Panc1 (cell line): ENCODE measurements at regions not wholly inside any gene's neighbourhood (a gene's known extent, or its start where the extent isn't known, plus 50 kb on each side); places are given as distances from the start of the nearest gene placed in this dataset.

Experiments used
- ATAC-seq: fragments of 200-7000 bp; cut with Tn5 transposase; 2 replicates; pipeline ENCODE4 v1.9.1; 2020; ENCODE audit warnings: mild to moderate bottlenecking, moderate library complexity
- BruUV-seq: library from RNA; stranded (reverse); fragments of 400-500 nt; replicated peaks from 2 replicates; lab custom pipeline; 2021; lab: Mats Ljungman, UMichigan
- CTCF ChIA-PET: fragments of 300-600 bp; sonication (Branson Sonifier 250); formaldehyde crosslinking; loops from one replicate; lab custom pipeline; 2022; ENCODE audit warnings: antibody characterized with exemption; lab: Charles Lee
- POLR2A ChIA-PET: fragments of 300-600 bp; sonication (Branson Sonifier 250); formaldehyde crosslinking; loops from one replicate; lab custom pipeline; 2022; ENCODE audit warnings: antibody characterized with exemption; lab: Charles Lee
- DNase-seq: peaks from one replicate; pipeline ENCODE4 v3.0.0-alpha.2; 2010; ENCODE audit warnings: low read depth, low spot score
- H3K27ac ChIP-seq: 2 replicates; pipeline ENCODE4 v1.5.1; 2011; ENCODE audit warnings: mild to moderate bottlenecking, low read length, inconsistent platforms
- H3K27me3 ChIP-seq: fragments of 200-500 bp; sonication (Bioruptor generic); 2 replicates; pipeline ENCODE4 v1.6.0; 2014; ENCODE audit warnings: low read length, inconsistent platforms; ENCODE audit not compliant: control insufficient read depth, insufficient read depth
- H3K36me3 ChIP-seq: fragments of 200-500 bp; sonication (Bioruptor generic); 2 replicates; pipeline ENCODE4 v1.5.1; 2014; ENCODE audit warnings: inconsistent platforms, mild to moderate bottlenecking, low read length, moderate library complexity; ENCODE audit not compliant: control insufficient read depth, insufficient read depth
- H3K4me1 ChIP-seq: 2 replicates; pipeline ENCODE4 v1.5.1; 2011; ENCODE audit warnings: inconsistent platforms, mild to moderate bottlenecking, low read length, moderate library complexity; ENCODE audit not compliant: control insufficient read depth, insufficient read depth
- H3K4me3 ChIP-seq, 2 experiments: 2 replicates each; pipeline ENCODE4 v1.5.1; 2011 to 2012; ENCODE audit warnings: low read depth in 2 of 2, low read length in 2 of 2, mild to moderate bottlenecking in 2 of 2, inconsistent platforms in 1 of 2, moderate library complexity in 1 of 2
- H3K9me3 ChIP-seq: fragments of 200-500 bp; sonication (Bioruptor generic); 2 replicates; pipeline ENCODE4 v1.5.1; 2014; ENCODE audit warnings: low read depth, mild to moderate bottlenecking, inconsistent platforms, low read length, moderate library complexity; ENCODE audit not compliant: control insufficient read depth, insufficient read depth
- CTCF ChIP-seq: fragments of 450-650 bp; IDR thresholded peaks from 2 replicates; pipeline ENCODE4 v1.5.1; 2017; ENCODE audit warnings: mild to moderate bottlenecking
- POLR2AphosphoS5 ChIP-seq: IDR thresholded peaks from 2 replicates; pipeline ENCODE4 v1.6.1; 2012; ENCODE audit warnings: mild to moderate bottlenecking, low read depth, low read length, moderate library complexity
- REST ChIP-seq, 2 experiments: IDR thresholded peaks; 2 replicates each; pipeline ENCODE4 v1.6.1; 2011 to 2012; ENCODE audit warnings: low read depth in 2 of 2, control low read depth in 1 of 2, low read length in 1 of 2, mild to moderate bottlenecking in 1 of 2, moderate library complexity in 1 of 2; ENCODE audit not compliant: insufficient read depth in 1 of 2
- SIN3A ChIP-seq: IDR thresholded peaks from 2 replicates; pipeline ENCODE4 v1.6.1; 2012; ENCODE audit warnings: low read depth, mild to moderate bottlenecking, low read length, moderate library complexity, borderline replicate concordance; ENCODE audit not compliant: insufficient read depth
- TCF7L2 ChIP-seq: IDR thresholded peaks from 2 replicates; pipeline ENCODE4 v1.6.1; 2011; ENCODE audit warnings: mild to moderate bottlenecking, low read depth, low read length, inconsistent platforms
- in situ Hi-C: cut with HindIII; loops from 2 replicates; pipeline ENCODE4 v1.10.0; 2016; ENCODE audit warnings: low sequenced_read_pairs, low pct_unique_long_range_greater_than_20kb
- intact Hi-C: fragments of 100-400 bp; cut with micrococcal nuclease; formaldehyde crosslinking; loops from one replicate; pipeline ENCODE4 v1.10.0; 2022; ENCODE audit not compliant: unreplicated experiment

- BruUV-seq: no TSS peak
- no peak overlapping the region for H3K27ac ChIP-seq
- ATAC-seq (no peak), DNase-seq (no peak)
- CTCF ChIA-PET: no interaction called here
- no peaks in the 10 kb centered on the region for H3K36me3 ChIP-seq
- in situ Hi-C loops: no loop called here
- POLR2A ChIA-PET: no interaction called here
- TF ChIP-seq REST (IDR thresholded peaks at IDR 0.05; ENCODE audit: insufficient read depth in 1 of 2, low read depth in 2 of 2, low read length in 1 of 2): no peak
- no peak for TF ChIP-seq POLR2AphosphoS5
- TF ChIP-seq CTCF: no peak
- TF ChIP-seq TCF7L2: no peak
- no peak for TF ChIP-seq SIN3A
- intact Hi-C loops: no loop called here
- H3K27me3 ChIP-seq: no peaks in the 10 kb centered on the region
- H3K4me3 ChIP-seq: no peak overlapping the region
- H3K9me3 ChIP-seq: no peaks in the 10 kb centered on the region
- no peaks in the 10 kb centered on the region for H3K4me1 ChIP-seq
These were observed 906.0 kb upstream of the CDH10 start for GRCh38 chr5:25550793-25551192.

GRCh38 chr5:25544652-25545249, 900.0 kb upstream of the CDH10 start:
- no TSS peak for BruUV-seq
- no peaks in the 10 kb centered on the region for H3K27me3 ChIP-seq
- in situ Hi-C loops: no loop called here
- H3K4me3 ChIP-seq: no peak overlapping the region
- no peaks in the 10 kb centered on the region; the same call in 1 of the 2 replicates for H3K4me1 ChIP-seq
- H3K9me3 ChIP-seq: no peaks in the 10 kb centered on the region
- CTCF ChIA-PET: no interaction called here
- intact Hi-C loops: no loop called here
- no peak for TF ChIP-seq POLR2AphosphoS5
- TF ChIP-seq REST (IDR thresholded peaks at IDR 0.05; ENCODE audit: insufficient read depth in 1 of 2, low read depth in 2 of 2, low read length in 1 of 2): no peak
- TF ChIP-seq TCF7L2: no peak
- peak; percentile 74 for TF ChIP-seq CTCF
- no peak for TF ChIP-seq SIN3A
- peak; percentile 50 for DNase-seq
- POLR2A ChIA-PET: no interaction called here
- H3K36me3 ChIP-seq: no peaks in the 10 kb centered on the region
- H3K27ac ChIP-seq: no peak overlapping the region
- peak; percentile 81 for ATAC-seq
